ENCODE measurements at regions not wholly inside any gene's neighbourhood (a gene's known extent, or its start where the extent isn't known, plus 50 kb on each side); places are given as distances from the start of the nearest gene placed in this dataset.

- TF ChIP-seq CTCF (IDR thresholded peaks at IDR 0.05 in 8 of 11, conservative IDR thresholded peaks at IDR 0.05 in 3 of 11) (no peak), POLR2AphosphoS5 (IDR thresholded peaks at IDR 0.05) (no peak), POLR2A (IDR thresholded peaks at IDR 0.05) (no peak)
These were observed 106.8 kb upstream of the SLC6A11 start for GRCh38 chr3:10709110-10709781.
